SH-SY5Y (cell line): ENCODE measurements at regions not wholly inside any gene's neighbourhood (a gene's known extent, or its start where the extent isn't known, plus 50 kb on each side); places are given as distances from the start of the nearest gene placed in this dataset.

Experiments used
- GATA2 ChIP-seq: IDR thresholded peaks from 2 replicates; pipeline ENCODE4 v1.6.1; 2011; ENCODE audit warnings: mild to moderate bottlenecking, low read depth, low read length
- GATA3 ChIP-seq: IDR thresholded peaks from 2 replicates; pipeline ENCODE4 v1.6.1; 2011; ENCODE audit warnings: low read depth, mild to moderate bottlenecking, low read length, moderate library complexity

DNA sequence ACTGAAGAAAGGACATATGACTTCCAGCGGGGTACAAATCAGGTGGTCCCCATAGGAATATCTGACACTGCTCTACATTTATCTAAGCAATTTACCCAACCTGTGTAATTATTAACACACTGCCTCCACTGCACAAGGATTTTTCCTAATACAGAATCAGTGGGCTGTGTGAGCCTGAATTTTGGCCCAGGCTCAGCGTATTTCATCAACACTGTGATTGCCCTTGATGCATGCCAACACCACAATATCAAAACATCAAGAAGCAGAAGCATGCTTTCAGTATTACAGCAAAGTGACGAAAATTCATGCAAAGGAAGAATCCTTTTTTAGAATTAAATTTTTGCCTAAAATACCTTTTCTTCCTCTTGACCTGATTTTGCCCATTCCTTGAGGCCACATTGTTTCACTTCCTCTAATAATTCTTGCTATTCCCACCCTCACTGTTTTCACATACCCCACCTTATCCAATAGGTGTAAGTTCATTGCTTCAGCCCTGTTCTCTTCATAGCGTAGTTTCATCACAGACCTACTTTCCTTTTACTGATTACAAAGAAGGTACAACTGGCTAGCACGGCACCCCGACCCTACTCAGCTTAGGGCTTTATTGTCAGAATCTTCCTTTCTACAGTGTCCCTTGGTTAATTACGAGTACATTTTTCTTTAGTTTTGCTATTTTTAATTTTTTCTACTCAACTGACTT lies 83.7 kb upstream of the PTCHD4 start:
- no peak for TF ChIP-seq GATA2
- no peak for TF ChIP-seq GATA3
